BLaER1 treated with 17β-estradiol and CSF1 and Interleukin-3, amounts not matched to agents 10 nM and 100 nM (cell line): ENCODE measurements at regions not wholly inside any gene's neighbourhood (a gene's known extent, or its start where the extent isn't known, plus 50 kb on each side); places are given as distances from the start of the nearest gene placed in this dataset.

ENCODE experiments used
- H3K27ac ChIP-seq, 11 experiments: shearing (Covaris generic); formaldehyde crosslinking; 2 replicates each; pipeline ENCODE4 v1.8.1; 2022
- H3K27me3 ChIP-seq, 11 experiments: shearing (Covaris generic); formaldehyde crosslinking; 2 replicates each; pipeline ENCODE4 v1.8.1; 2022
- H3K36me3 ChIP-seq, 11 experiments: shearing (Covaris generic); formaldehyde crosslinking; 2 replicates each; pipeline ENCODE4 v1.8.1; 2022
- H3K4me1 ChIP-seq, 10 experiments: shearing (Covaris generic); formaldehyde crosslinking; 2 replicates each; pipeline ENCODE4 v1.8.1; 2022
- H3K4me2 ChIP-seq, 11 experiments: shearing (Covaris generic); formaldehyde crosslinking; 2 replicates each; pipeline ENCODE4 v1.8.1; 2022
- H3K4me3 ChIP-seq, 10 experiments: shearing (Covaris generic); formaldehyde crosslinking; 2 replicates each; pipeline ENCODE4 v1.8.1; 2022
- H3K9ac ChIP-seq, 11 experiments: shearing (Covaris generic); formaldehyde crosslinking; 2 replicates each; pipeline ENCODE4 v1.8.1; 2022
- H3K9me3 ChIP-seq, 11 experiments: shearing (Covaris generic); formaldehyde crosslinking; replicated peaks in 1 of 11; 2 replicates each; pipeline ENCODE4 v1.8.1; 2022
- H4K20me1 ChIP-seq, 11 experiments: shearing (Covaris generic); formaldehyde crosslinking; 2 replicates each; pipeline ENCODE4 v1.8.1; 2022
- Cebpa-rat ChIP-seq, 11 experiments: shearing (Covaris generic); IDR thresholded peaks; 2 replicates each; pipeline ENCODE4 v1.8.1; 2022

- Histone ChIP-seq H3K27ac (no peak overlapping the region), H3K27me3 (no peaks in the 10 kb centered on the region), H3K9ac (no peak overlapping the region), H3K4me1 (peaks cover 0 to 28% (median 0%) of the 10 kb centered on the region in 10 experiments; a peak in 7 of 20 replicates), H3K36me3 (no peaks in the 10 kb centered on the region), H3K4me2 (no peak overlapping the region), H4K20me1 (no peaks in the 10 kb centered on the region), H3K9me3 (peaks cover 0 to 27% (median 8%) of the 10 kb centered on the region in 11 experiments; a peak in 15 of 22 replicates), H3K4me3 (no peak overlapping the region)
- no peak for TF ChIP-seq Cebpa-rat (IDR thresholded peaks at IDR 0.05)
These were observed 837.3 kb downstream of the DHX35 start for GRCh38 chr20:39799366-39799965.

- peaks cover 0 to 32% (median 8%) of the 10 kb centered on the region in 11 experiments; a peak in 15 of 22 replicates for H3K9me3 ChIP-seq
- peak overlapping the region in 3 of 11 experiments; percentile 3 to 58 (median 14); a peak in 4 of 22 replicates for H3K4me2 ChIP-seq
- no peak overlapping the region for H3K27ac ChIP-seq
- H3K4me1 ChIP-seq = peaks cover 0 to 24% (median 0%) of the 10 kb centered on the region in 10 experiments; a peak in 7 of 20 replicates
- H3K4me3 ChIP-seq = no peak overlapping the region
- TF ChIP-seq Cebpa-rat (IDR thresholded peaks at IDR 0.05) = no peak
- no peaks in the 10 kb centered on the region for H3K36me3 ChIP-seq
- no peaks in the 10 kb centered on the region for H4K20me1 ChIP-seq
- no peaks in the 10 kb centered on the region for H3K27me3 ChIP-seq
- no peak overlapping the region for H3K9ac ChIP-seq
These were observed 833.5 kb downstream of the DHX35 start for GRCh38 chr20:39795401-39796272.

- no peak overlapping the region for H3K27ac ChIP-seq
- no peaks in the 10 kb centered on the region for H3K27me3 ChIP-seq
- no peak overlapping the region for H3K4me2 ChIP-seq
- no peak for TF ChIP-seq Cebpa-rat (IDR thresholded peaks at IDR 0.05)
- H3K36me3 ChIP-seq = no peaks in the 10 kb centered on the region
- H3K4me1 ChIP-seq = peaks cover 0 to 14% (median 0%) of the 10 kb centered on the region in 10 experiments; a peak in 4 of 20 replicates
- no peak overlapping the region for H3K9ac ChIP-seq
- no peak overlapping the region for H3K4me3 ChIP-seq
- H3K9me3 ChIP-seq = peaks cover 0 to 15% (median 0%) of the 10 kb centered on the region in 11 experiments; a peak in 1 of 22 replicates
- no peaks in the 10 kb centered on the region for H4K20me1 ChIP-seq
These were observed 830.2 kb downstream of the DHX35 start for GRCh38 chr20:39792334-39792733.

GRCh38 chr20:39789411-39789810 lies 827.3 kb downstream of the DHX35 start:
- H3K27ac ChIP-seq = no peak overlapping the region
- no peaks in the 10 kb centered on the region for H3K36me3 ChIP-seq
- H3K9me3 ChIP-seq = peaks cover 0 to 5% (median 0%) of the 10 kb centered on the region in 11 experiments; a peak in 2 of 22 replicates
- TF ChIP-seq Cebpa-rat (IDR thresholded peaks at IDR 0.05) = no peak
- H3K4me2 ChIP-seq = no peak overlapping the region
- no peaks in the 10 kb centered on the region for H3K27me3 ChIP-seq
- H3K9ac ChIP-seq = no peak overlapping the region
- no peak overlapping the region for H3K4me3 ChIP-seq
- H4K20me1 ChIP-seq = no peaks in the 10 kb centered on the region
- H3K4me1 ChIP-seq = peaks cover 0 to 9% (median 0%) of the 10 kb centered on the region in 10 experiments; a peak in 2 of 20 replicates

- Histone ChIP-seq H3K27me3 (no peaks in the 10 kb centered on the region), H3K4me1 (peaks cover 0 to 9% (median 0%) of the 10 kb centered on the region in 10 experiments; a peak in 2 of 20 replicates), H3K27ac (no peak overlapping the region), H3K4me3 (no peak overlapping the region), H4K20me1 (no peaks in the 10 kb centered on the region), H3K36me3 (no peaks in the 10 kb centered on the region), H3K9me3 (peaks cover 0 to 17% (median 4%) of the 10 kb centered on the region in 11 experiments; a peak in 4 of 22 replicates), H3K9ac (no peak overlapping the region), H3K4me2 (peak overlapping the region in 1 of 11 experiments; percentile 36; a peak in 2 of 22 replicates)
- no peak for TF ChIP-seq Cebpa-rat (IDR thresholded peaks at IDR 0.05)
These were observed 823.2 kb downstream of the DHX35 start for GRCh38 chr20:39785252-39785917.

- H4K20me1 ChIP-seq = no peaks in the 10 kb centered on the region
- H3K4me3 ChIP-seq = no peak overlapping the region
- H3K36me3 ChIP-seq = no peaks in the 10 kb centered on the region
- H3K4me1 ChIP-seq = peaks cover 0 to 9% (median 0%) of the 10 kb centered on the region in 10 experiments; a peak in 2 of 20 replicates
- H3K9me3 ChIP-seq = peaks cover 0 to 17% (median 4%) of the 10 kb centered on the region in 11 experiments; a peak in 4 of 22 replicates
- no peaks in the 10 kb centered on the region for H3K27me3 ChIP-seq
- TF ChIP-seq Cebpa-rat (IDR thresholded peaks at IDR 0.05) = no peak
- H3K4me2 ChIP-seq = no peak overlapping the region
- H3K9ac ChIP-seq = no peak overlapping the region
- no peak overlapping the region for H3K27ac ChIP-seq
These were observed 822.5 kb downstream of the DHX35 start for GRCh38 chr20:39784693-39785092.

- Histone ChIP-seq H4K20me1 (no peaks in the 10 kb centered on the region), H3K9me3 (peaks cover 0 to 17% (median 8%) of the 10 kb centered on the region in 11 experiments; a peak in 6 of 22 replicates), H3K9ac (no peak overlapping the region), H3K4me3 (no peak overlapping the region), H3K27me3 (no peaks in the 10 kb centered on the region), H3K27ac (no peak overlapping the region), H3K36me3 (no peaks in the 10 kb centered on the region), H3K4me2 (no peak overlapping the region), H3K4me1 (peaks cover 0 to 9% (median 8%) of the 10 kb centered on the region in 10 experiments; a peak in 13 of 20 replicates)
- TF ChIP-seq Cebpa-rat (IDR thresholded peaks at IDR 0.05) = no peak
These were observed 816.9 kb downstream of the DHX35 start for GRCh38 chr20:39778847-39779604.

- no peak overlapping the region for H3K27ac ChIP-seq
- H3K36me3 ChIP-seq = no peaks in the 10 kb centered on the region
- no peak overlapping the region for H3K4me3 ChIP-seq
- peaks cover 0 to 11% (median 7%) of the 10 kb centered on the region in 11 experiments; a peak in 6 of 22 replicates for H3K9me3 ChIP-seq
- H3K27me3 ChIP-seq = no peaks in the 10 kb centered on the region
- no peaks in the 10 kb centered on the region for H4K20me1 ChIP-seq
- no peak for TF ChIP-seq Cebpa-rat (IDR thresholded peaks at IDR 0.05)
- no peak overlapping the region for H3K9ac ChIP-seq
- H3K4me2 ChIP-seq = no peak overlapping the region
- H3K4me1 ChIP-seq = peaks cover 0 to 9% (median 8%) of the 10 kb centered on the region in 10 experiments; a peak in 13 of 20 replicates
These were observed 816.3 kb downstream of the DHX35 start for GRCh38 chr20:39778431-39778830.
